Spleen (tissue), 7 donors: ENCODE measurements at regions not wholly inside any gene's neighbourhood (a gene's known extent, or its start where the extent isn't known, plus 50 kb on each side); places are given as distances from the start of the nearest gene placed in this dataset.

ENCODE experiments used
- CTCF ChIP-seq, 11 experiments: fragments of 200-600 bp in 7 of 11; fragments of 450-650 bp in 4 of 11; sonication (generic) in 4 of 11; IDR thresholded peaks in 8 of 11; conservative IDR thresholded peaks in 3 of 11; 1 replicate in 7 of 11; 2 replicates in 4 of 11; pipeline versions ENCODE4 v1.4.0 to v1.8.0; 2016 to 2021; ENCODE audit warnings: antibody characterized with exemption in 11 of 11, inconsistent platforms in 4 of 11, mild to moderate bottlenecking in 1 of 11
- POLR2A ChIP-seq, 3 donors: fragments of 450-650 bp; IDR thresholded peaks; one replicate each; pipeline ENCODE4 v1.5.1; 2017; ENCODE audit warnings: antibody characterized with exemption in 3 of 3, mild to moderate bottlenecking in 1 of 3
- POLR2AphosphoS5 ChIP-seq, 3 donors: sonication (generic); formaldehyde crosslinking; IDR thresholded peaks; one replicate each; pipeline ENCODE4 v1.5.1; 2017; ENCODE audit warnings: antibody characterized with exemption in 3 of 3
- donor health status: DM: no; HTN: no; CAD: no; lungs with moderate emphysema.
- donor health status: DM: no; HTN: no; CAD: no.
- donor health status: DM: no; HTN: no; CAD: no.

- no peak for TF ChIP-seq POLR2AphosphoS5 (IDR thresholded peaks at IDR 0.05)
- TF ChIP-seq POLR2A (IDR thresholded peaks at IDR 0.05) = no peak
- TF ChIP-seq CTCF (IDR thresholded peaks at IDR 0.05 in 8 of 11, conservative IDR thresholded peaks at IDR 0.05 in 3 of 11) = no peak
These were observed 520.5 kb upstream of the ZEB2 start for GRCh38 chr2:145040433-145040832.
